ENCODE measurements at regions not wholly inside any gene's neighbourhood (a gene's known extent, or its start where the extent isn't known, plus 50 kb on each side); places are given as distances from the start of the nearest gene placed in this dataset.

GRCh38 chr20:40774252-40774651 is 85.2 kb upstream of the MAFB start:
- TF ChIP-seq L3MBTL2 (conservative IDR thresholded peaks at IDR 0.05): no peak
- TF ChIP-seq, protein P1, sequence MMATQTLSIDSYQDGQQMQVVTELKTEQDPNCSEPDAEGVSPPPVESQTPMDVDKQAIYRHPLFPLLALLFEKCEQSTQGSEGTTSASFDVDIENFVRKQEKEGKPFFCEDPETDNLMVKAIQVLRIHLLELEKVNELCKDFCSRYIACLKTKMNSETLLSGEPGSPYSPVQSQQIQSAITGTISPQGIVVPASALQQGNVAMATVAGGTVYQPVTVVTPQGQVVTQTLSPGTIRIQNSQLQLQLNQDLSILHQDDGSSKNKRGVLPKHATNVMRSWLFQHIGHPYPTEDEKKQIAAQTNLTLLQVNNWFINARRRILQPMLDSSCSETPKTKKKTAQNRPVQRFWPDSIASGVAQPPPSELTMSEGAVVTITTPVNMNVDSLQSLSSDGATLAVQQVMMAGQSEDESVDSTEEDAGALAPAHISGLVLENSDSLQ (IDR thresholded peaks at IDR 0.05): no peak
- no peak for TF ChIP-seq ARNT (IDR thresholded peaks at IDR 0.05)
- no peak for TF ChIP-seq FOXM1 (IDR thresholded peaks at IDR 0.05; ENCODE audit: borderline replicate concordance)
- no peak for TF ChIP-seq NFRKB (IDR thresholded peaks at IDR 0.05)
- no peak for TF ChIP-seq BHLHE40 (IDR thresholded peaks at IDR 0.05; ENCODE audit: borderline replicate concordance)
- TF ChIP-seq TARDBP (IDR thresholded peaks at IDR 0.05): no peak
- no peak for TF ChIP-seq CTBP1 (IDR thresholded peaks at IDR 0.05; ENCODE audit: borderline replicate concordance)
- TF ChIP-seq SP1 (IDR thresholded peaks at IDR 0.05): no peak
- TF ChIP-seq FOXK2 (IDR thresholded peaks at IDR 0.05): no peak
- TF ChIP-seq FOXA1 (IDR thresholded peaks at IDR 0.05): no peak
- TF ChIP-seq HDGF (IDR thresholded peaks at IDR 0.05; ENCODE audit: borderline replicate concordance): no peak
- TF ChIP-seq SUZ12 (IDR thresholded peaks at IDR 0.05): no peak
